Left lung (tissue), 4 donors: ENCODE measurements at regions not wholly inside any gene's neighbourhood (a gene's known extent, or its start where the extent isn't known, plus 50 kb on each side); places are given as distances from the start of the nearest gene placed in this dataset.

ENCODE experiments used
- ATAC-seq: fragments of 200-7000 bp; cut with Tn5 transposase; one replicate; pipeline ENCODE4 v1.9.1; 2020; ENCODE audit warnings: moderate library complexity
- DNase-seq, 4 donors: peaks; one replicate each; pipeline ENCODE4 v3.0.0-alpha.2; 2013 to 2020
- H3K27ac ChIP-seq, 2 donors: fragments of 200-600 bp; sonication (generic) in 1 of 2; one replicate each; pipeline versions ENCODE4 v1.5.0 to v1.8.0; 2020 to 2021
- H3K27me3 ChIP-seq, 2 donors: fragments of 200-600 bp; sonication (generic) in 1 of 2; one replicate each; pipeline versions ENCODE4 v1.5.0 to v1.8.0; 2020 to 2021
- H3K36me3 ChIP-seq, 2 donors: fragments of 200-600 bp; sonication (generic) in 1 of 2; one replicate each; pipeline versions ENCODE4 v1.5.0 to v1.8.0; 2020 to 2021
- H3K4me1 ChIP-seq, 2 donors: fragments of 200-600 bp; one replicate each; pipeline ENCODE4 v1.8.0; 2021
- H3K4me3 ChIP-seq, 2 donors: fragments of 200-600 bp; sonication (generic) in 1 of 2; one replicate each; pipeline versions ENCODE4 v1.5.0 to v1.8.0; 2020 to 2021; ENCODE audit warnings: mild to moderate bottlenecking in 1 of 2
- H3K9me3 ChIP-seq, 2 donors: fragments of 200-600 bp; sonication (generic) in 1 of 2; one replicate each; pipeline versions ENCODE4 v1.5.0 to v1.8.0; 2020 to 2021
- intact Hi-C, 2 donors: fragments of 100-400 bp; cut with DNase I; formaldehyde crosslinking; loops; one replicate each; pipeline versions ENCODE4 v1.11.2 to v1.14.2; 2022
- TF ChIP-seq, protein P1 (sequence below), 2 donors: fragments of 200-600 bp; sonication (generic) in 1 of 2; IDR thresholded peaks; one replicate each; pipeline versions ENCODE4 v1.5.0 to v1.8.0; 2021; ENCODE audit warnings: antibody characterized with exemption in 2 of 2
- donor health status: DM: no; HTN: yes; CAD: no.
- donor health status: DM: no; HTN: no; CAD: no.

DNA sequence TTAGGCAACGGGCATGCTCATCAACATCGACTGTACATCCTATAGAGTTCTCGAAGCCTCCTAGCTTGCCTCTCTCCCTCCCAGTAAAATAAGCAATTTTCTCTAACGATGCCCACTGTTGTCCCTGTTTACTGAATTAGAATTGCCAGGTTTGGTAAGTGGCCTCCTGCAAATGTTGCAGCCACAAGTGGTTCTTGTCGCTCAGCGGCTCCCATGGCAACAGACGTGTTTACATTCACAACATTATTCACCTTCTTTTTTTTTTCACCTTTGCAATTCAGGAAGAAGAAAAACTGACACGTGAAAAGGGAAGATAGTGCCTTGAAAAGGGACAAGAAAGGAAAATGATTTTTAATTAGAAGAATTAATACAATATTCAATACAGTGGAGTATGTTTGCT lies 100.9 kb upstream of the PKP2 start:
- H3K27ac ChIP-seq: no peak overlapping the region
- DNase-seq (peak in 1 of 4 donors; percentile 2), ATAC-seq (peak; percentile 39)
- H3K36me3 ChIP-seq: no peaks in the 10 kb centered on the region
- H3K4me1 ChIP-seq: no peaks in the 10 kb centered on the region
- intact Hi-C loops: no loop called here
- no peaks in the 10 kb centered on the region for H3K9me3 ChIP-seq
- no peak overlapping the region for H3K4me3 ChIP-seq
- TF ChIP-seq, protein P1, sequence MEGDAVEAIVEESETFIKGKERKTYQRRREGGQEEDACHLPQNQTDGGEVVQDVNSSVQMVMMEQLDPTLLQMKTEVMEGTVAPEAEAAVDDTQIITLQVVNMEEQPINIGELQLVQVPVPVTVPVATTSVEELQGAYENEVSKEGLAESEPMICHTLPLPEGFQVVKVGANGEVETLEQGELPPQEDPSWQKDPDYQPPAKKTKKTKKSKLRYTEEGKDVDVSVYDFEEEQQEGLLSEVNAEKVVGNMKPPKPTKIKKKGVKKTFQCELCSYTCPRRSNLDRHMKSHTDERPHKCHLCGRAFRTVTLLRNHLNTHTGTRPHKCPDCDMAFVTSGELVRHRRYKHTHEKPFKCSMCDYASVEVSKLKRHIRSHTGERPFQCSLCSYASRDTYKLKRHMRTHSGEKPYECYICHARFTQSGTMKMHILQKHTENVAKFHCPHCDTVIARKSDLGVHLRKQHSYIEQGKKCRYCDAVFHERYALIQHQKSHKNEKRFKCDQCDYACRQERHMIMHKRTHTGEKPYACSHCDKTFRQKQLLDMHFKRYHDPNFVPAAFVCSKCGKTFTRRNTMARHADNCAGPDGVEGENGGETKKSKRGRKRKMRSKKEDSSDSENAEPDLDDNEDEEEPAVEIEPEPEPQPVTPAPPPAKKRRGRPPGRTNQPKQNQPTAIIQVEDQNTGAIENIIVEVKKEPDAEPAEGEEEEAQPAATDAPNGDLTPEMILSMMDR (IDR thresholded peaks at IDR 0.05): no peak
- no peaks in the 10 kb centered on the region for H3K27me3 ChIP-seq

DNA sequence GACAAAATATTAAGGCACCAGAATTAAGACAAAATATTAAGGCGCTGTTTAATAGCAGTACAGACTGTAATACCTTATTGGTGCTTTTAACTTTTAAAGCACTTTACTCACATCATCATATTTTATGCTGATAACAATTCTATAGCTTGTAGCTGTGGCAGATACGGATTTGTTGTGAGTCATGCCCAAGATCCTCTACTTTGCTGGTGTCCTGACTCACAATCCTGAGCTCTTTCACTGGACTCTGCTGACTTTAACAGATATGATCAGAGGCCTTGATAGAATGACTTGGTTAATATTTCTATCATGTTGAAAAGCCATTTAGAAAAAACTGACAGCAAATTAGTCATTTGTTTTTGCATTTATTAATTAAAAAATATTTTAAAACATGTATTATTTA lies 99.0 kb upstream of the PKP2 start:
- intact Hi-C loops: no loop called here
- Histone ChIP-seq H3K36me3 (no peaks in the 10 kb centered on the region), H3K9me3 (no peaks in the 10 kb centered on the region), H3K27ac (no peak overlapping the region), H3K4me3 (no peak overlapping the region), H3K27me3 (no peaks in the 10 kb centered on the region), H3K4me1 (no peaks in the 10 kb centered on the region)
- DNase-seq (no peak), ATAC-seq (no peak)
- TF ChIP-seq, protein P1 (IDR thresholded peaks at IDR 0.05): no peak

DNA sequence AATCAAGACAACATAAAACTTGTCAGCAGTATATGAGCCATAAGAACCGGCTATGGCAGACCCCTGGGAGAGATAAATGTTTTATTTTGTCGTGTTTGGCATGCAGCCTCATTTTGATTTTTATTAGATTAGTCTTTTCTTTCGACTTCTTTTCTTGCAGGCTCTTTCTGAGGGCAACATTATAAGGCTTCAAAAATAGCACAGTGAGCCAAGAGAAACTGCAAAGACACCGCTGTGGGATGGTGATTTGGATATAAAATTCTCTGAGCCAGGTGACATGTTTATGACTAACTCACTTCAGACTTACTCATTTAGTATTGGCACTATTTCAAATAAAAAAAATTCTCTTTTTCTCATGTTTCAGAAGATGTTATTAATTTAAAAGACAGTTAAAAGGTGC lies 96.8 kb upstream of the PKP2 start:
- no peak overlapping the region for H3K4me3 ChIP-seq
- intact Hi-C loops: no loop called here
- no peaks in the 10 kb centered on the region for H3K4me1 ChIP-seq
- no peaks in the 10 kb centered on the region for H3K27me3 ChIP-seq
- no peaks in the 10 kb centered on the region for H3K9me3 ChIP-seq
- ATAC-seq (no peak), DNase-seq (no peak)
- H3K27ac ChIP-seq: no peak overlapping the region
- H3K36me3 ChIP-seq: no peaks in the 10 kb centered on the region
- TF ChIP-seq, protein P1 (IDR thresholded peaks at IDR 0.05): no peak

DNA sequence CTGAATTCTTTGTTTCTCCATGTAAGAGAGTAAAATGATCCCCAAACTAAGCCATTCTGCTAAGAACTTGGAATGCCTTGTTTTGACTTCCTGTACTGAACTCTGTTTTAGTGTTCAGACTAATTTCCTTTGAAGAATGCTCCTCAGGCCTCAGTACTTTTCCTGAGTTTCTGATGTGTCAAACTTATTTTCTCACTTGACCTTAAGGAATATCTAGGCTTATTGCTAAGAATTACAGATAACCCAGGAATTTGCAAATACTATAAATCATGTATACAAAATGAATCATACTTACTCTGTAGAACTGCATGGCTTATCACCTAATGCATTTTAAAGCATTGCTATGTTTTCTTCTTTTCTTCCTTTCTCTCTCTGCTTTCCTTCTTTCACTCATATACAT lies 93.1 kb upstream of the PKP2 start:
- Histone ChIP-seq H3K9me3 (no peaks in the 10 kb centered on the region), H3K36me3 (no peaks in the 10 kb centered on the region), H3K4me3 (no peak overlapping the region), H3K4me1 (no peaks in the 10 kb centered on the region), H3K27ac (no peak overlapping the region), H3K27me3 (peaks cover 0 to 7% of the 10 kb centered on the region in 2 donors)
- intact Hi-C loops: no loop called here
- no peak for ATAC-seq
- DNase-seq: no peak
- TF ChIP-seq, protein P1 (IDR thresholded peaks at IDR 0.05): no peak

DNA sequence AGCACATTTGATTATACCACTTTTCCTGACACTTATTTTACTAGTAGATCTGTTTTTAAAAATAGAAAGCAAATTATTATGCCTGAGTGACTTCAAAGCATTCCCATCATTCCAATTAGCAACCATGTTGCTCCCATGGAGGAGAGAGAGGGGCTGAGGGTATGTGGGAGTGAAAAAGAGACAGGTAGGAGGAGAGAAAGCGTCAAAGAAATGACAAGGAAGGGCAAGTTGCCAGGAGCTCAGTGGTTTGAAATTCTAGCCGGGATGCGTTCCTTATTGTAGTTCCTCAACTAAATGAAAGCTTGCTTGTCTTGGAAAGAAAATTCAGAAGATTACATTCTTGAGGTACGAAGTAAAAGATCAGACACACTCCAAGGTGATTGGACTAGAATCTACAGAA lies 92.4 kb upstream of the PKP2 start:
- ATAC-seq (no peak), DNase-seq (no peak)
- H3K4me3 ChIP-seq: no peak overlapping the region
- peaks cover 0 to 13% of the 10 kb centered on the region in 2 donors for H3K27me3 ChIP-seq
- no peaks in the 10 kb centered on the region for H3K4me1 ChIP-seq
- no peaks in the 10 kb centered on the region for H3K9me3 ChIP-seq
- intact Hi-C loops: no loop called here
- H3K27ac ChIP-seq: no peak overlapping the region
- no peaks in the 10 kb centered on the region for H3K36me3 ChIP-seq
- TF ChIP-seq, protein P1 (IDR thresholded peaks at IDR 0.05): no peak
